GM19238 (cell line): ENCODE measurements at regions not wholly inside any gene's neighbourhood (a gene's known extent, or its start where the extent isn't known, plus 50 kb on each side); places are given as distances from the start of the nearest gene placed in this dataset.
A peak's percentile ranks its signal among the peaks of the same experiment; 100 is the strongest.
"Not testable (repeated sequence)": the region's sequence is repeated elsewhere in the genome, so short reads cannot be mapped to it uniquely, and the experiment has no call there.

ENCODE experiments used
- DNase-seq: peaks from one replicate; pipeline ENCODE4 v3.0.0; 2011; ENCODE audit warnings: low spot score; ENCODE audit not compliant: insufficient read length

- no peak for DNase-seq
Observed at GRCh38 chr3:61378311-61378710, 127.1 kb upstream of the FHIT start.

DNA sequence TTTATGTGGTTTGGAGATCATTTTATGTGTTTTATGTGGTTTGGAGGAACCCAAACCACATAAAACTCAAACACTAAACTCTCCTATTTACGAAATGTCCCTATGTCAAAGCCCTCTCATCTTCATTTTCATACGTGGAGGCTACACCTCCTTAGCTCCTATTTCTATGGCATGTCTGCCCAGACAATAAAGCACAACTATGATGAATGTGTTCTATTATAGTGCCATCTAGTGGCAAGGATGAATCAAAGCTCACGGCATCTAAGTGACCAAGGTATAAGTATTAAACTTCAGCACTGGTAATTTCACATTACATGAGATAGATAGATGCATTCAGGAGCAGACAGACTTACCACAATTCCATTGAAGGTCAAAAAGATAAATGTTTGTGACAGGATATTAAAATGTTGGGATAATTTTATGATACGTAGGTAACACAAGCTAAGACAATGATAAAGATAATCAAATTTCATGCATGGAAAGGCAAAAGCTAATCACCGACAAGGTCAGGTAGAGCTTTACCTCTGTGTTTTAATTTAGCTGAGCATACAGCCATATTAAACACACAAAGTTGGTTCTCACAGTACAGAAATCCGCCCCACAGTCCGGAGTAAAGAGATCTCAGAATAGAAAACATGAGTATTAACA, 130.6 kb upstream of the FHIT start:
- peak; percentile 23 for DNase-seq

GRCh38 chr3:61387817-61388216, 136.6 kb upstream of the FHIT start:
- no peak for DNase-seq

DNA sequence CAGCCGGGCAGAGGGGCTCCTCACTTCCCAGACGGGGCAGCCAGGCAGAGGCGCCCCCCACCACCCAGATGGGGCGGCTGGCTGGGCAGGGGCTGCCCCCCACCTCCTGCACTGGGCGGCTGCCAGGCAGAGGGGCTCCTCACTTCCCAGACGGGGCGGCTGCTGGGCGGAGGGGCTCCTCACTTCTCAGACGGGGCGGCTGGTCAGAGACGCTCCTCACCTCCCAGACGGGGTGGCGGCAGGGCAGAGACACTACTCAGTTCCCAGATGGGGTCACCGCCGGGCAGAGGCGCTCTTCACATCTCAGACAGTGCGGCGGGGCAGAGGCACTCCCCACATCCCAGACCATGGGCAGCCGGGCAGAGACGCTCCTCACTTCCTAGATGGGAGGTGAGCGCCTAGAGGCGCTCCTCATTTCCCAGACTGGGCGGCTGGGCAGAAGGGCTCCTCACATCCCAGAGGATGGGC, 142.3 kb upstream of the FHIT start:
- DNase-seq, result not testable (repeated sequence)

DNA sequence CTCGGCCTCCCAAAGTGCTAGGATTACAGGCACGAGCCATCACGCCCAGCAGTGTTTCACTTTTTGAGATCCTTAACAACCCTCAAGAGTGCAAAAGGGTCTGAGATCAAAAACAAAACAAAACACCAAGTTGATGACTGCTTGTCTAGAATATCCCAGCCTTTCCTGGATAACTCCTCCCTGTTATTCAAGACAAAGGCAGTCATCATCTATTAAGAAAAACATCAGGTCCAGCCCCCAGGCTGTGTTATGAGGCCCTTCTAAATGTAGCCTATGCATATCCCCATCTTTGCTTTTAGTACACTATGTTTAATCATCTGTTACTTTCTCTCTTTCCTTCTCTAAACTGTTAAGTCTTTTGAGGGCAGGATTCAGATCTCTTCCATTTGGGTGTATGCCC, 150.1 kb upstream of the FHIT start:
- no peak for DNase-seq

DNA sequence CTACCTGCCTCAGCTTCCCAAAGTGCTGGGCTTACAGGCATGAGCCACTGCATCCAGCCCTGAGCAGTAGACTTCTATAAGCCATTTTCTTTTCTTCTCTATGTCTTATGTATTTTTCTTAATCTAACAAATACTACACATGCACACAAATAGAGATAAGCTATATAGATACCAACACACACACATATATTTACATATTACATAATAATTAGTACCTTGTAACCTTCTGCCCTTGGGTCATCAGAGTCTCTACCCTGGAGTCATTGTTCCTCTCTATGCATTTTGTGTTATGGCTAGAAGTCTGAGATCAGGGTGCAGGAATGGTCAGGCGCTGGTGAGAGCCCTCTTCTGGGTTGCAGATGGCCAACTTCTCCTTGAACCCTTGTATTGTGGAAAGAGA, 154.0 kb upstream of the PTPRG start:
- no peak for DNase-seq

DNA sequence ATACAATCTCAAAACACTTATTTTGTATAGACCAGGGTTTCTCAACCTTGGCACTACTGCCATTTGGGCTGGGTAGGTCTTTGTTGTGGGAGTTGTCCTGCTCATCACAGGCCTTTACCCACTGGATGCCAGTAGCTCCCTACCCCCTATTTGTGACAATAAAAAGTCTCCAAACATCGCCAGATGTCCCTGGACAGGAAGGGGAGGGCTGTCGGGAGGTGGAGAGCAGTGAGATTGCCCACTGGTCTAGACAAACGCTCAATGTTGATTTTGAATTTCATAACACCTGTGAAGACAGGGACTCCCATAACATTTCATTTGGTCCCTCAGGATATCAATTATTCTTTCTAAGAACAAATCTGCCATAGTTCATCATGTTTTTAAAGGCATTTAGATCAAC, 151.7 kb upstream of the PTPRG start:
- no peak for DNase-seq

GRCh38 chr3:61410358-61410757, 151.0 kb upstream of the PTPRG start:
- DNase-seq, result not testable (repeated sequence)

GRCh38 chr3:61411009-61411662, 150.2 kb upstream of the PTPRG start:
- DNase-seq, result no peak

- peak; percentile 4 for DNase-seq
Observed at GRCh38 chr3:61414456-61414855, 146.9 kb upstream of the PTPRG start.

DNA sequence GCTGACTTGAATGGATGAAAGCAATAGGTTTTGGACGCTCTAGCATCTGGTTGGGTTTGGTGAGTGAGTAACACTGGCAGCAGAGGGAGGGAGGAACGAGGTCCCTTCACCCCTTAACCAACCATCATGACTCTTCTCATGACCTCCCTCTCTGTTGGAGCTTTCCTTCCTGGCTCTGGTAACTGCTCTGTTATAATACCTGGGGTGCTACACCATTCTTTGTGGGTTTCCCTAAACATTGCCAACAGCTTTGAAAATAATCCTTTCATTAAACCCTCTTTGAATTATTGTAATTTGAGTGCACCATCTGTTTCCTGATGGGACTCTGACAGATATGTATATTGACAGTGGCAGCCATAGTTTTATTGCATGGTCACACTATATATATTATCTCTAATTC, 146.2 kb upstream of the PTPRG start:
- no peak for DNase-seq

- no peak for DNase-seq
Observed at GRCh38 chr3:61416618-61417017, 144.8 kb upstream of the PTPRG start.

DNA sequence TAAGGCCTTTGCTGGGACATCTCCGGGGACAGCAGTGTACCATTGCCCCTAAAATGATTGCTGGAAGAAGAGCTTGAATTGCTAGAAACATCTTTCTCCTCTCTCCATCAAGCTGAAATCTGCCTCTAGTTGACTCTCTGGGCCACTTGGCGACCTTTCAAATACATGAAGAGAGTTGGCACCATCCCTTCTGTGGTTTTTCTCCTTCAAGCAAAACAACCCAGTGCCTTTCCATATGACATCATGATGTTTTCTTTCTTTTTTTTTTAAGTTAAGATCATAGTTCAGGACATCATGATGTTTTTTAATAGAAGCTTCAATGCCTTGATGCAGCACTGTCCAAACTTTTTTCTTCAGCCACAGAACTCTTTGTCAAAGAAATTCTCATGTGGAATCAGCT, 144.0 kb upstream of the PTPRG start:
- DNase-seq, result no peak

DNA sequence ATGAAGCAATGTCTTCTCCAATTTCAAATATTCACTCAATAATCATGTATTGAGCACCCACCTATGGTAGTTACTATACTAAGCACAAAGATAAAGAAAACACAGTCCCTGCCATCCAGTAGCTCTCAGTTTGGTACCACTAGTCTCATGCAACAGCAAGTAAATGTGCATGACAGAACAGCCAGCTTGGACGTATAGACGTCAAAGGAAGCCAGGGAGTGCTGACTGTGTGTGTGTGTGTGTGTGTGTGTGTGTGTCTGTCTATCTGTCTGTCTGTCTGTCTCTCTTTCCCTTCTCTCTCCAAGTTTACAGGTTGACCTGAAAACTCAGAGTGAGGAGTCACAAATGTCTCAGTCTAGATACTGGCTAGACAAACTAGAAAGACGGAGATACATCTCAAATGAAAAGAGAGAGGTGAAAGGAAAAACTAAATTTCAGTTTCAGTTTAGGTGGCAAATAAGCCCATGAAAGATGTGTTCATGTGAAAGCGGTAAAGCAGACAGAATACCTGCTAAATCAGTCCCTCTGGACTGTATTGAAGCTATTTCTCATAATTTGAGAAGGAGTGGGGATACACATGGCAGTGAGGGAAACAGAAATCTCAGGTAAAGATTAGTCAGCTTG, 141.1 kb upstream of the PTPRG start:
- no peak for DNase-seq

DNA sequence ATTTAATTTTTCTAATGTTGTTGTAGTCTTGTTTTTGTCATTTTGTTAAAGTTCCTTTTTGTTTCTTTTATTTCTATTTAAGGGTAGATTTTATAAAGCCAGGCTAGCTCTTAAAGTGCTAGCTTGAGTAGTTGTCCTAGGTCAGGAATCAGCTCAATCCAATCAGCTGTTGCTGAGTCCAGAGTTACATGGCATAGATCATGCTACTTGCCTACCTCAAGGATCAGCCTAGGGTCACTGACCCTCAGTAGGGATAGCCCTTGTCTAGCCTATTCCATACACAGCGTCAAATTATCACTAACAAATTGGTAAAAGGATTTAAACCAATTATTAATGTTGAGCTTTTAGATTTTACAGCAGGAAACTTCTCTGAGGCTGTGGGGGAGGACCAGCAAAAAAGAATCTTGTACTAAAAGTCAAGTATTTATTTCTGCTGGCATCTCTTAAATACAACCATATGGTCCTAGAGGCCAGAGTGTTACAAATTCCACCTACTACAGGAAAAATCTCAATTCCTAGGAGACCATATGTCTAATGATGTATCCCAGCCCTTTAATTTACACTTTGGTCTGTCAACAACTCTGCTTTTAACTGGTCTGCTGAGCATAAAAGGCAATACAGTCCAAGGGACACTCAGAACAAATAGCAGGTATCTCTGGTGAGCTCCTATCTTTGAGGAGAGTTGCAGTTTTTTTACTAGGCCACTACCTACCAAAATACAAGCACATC, 138.3 kb upstream of the PTPRG start:
- no peak for DNase-seq

- no peak for DNase-seq
Observed at GRCh38 chr3:61425356-61425755, 136.0 kb upstream of the PTPRG start.

DNA sequence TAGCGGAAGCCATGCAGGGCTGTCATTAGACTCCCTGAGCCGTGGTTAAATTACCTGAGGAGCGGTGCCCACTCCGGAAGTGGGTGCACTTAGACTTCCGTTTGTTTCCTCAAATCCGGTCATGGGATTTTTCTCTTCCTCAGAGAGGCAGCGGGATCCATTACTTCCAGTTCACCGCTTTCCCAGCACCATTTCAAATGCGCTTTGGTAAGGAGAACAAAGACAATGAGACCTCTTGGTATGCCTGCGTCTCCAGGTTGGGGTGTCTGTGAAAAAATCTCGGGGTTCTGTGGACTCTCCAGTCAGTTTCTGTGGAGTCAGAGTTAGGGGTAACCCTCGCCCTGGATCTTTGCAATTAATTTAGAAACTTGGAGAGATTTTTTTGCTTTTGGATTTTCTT, 132.3 kb upstream of the PTPRG start:
- no peak for DNase-seq

GRCh38 chr3:61434901-61435300, 126.5 kb upstream of the PTPRG start:
- not testable (repeated sequence) for DNase-seq

- not testable (repeated sequence) for DNase-seq
Observed at GRCh38 chr3:61435361-61435760, 126.0 kb upstream of the PTPRG start.

GRCh38 chr3:61438253-61439121, 122.9 kb upstream of the PTPRG start:
- no peak for DNase-seq

DNA sequence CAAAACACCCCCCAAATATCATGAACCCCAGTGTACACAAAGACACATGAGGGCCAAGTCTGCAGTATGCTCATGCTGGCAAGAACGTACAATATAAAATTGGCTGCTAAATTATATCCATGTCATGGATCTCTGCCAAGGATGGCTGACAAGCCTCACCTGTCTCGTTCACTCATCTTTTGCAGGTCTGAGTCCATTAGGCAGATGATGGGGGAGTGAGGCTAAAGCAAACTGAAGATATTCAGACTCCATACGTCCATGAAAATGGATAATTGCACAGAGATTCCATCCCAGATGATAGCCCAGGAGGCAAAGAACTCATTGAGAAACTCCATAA, 122.3 kb upstream of the PTPRG start:
- DNase-seq, result no peak
